Lower lobe of right lung (tissue), 2 donors: ENCODE measurements at regions not wholly inside any gene's neighbourhood (a gene's known extent, or its start where the extent isn't known, plus 50 kb on each side); places are given as distances from the start of the nearest gene placed in this dataset.

Experiments used
- ATAC-seq, 2 donors: fragments of 200-7000 bp; cut with Tn5 transposase; one replicate each; pipeline ENCODE4 v1.9.1; 2020 to 2022; ENCODE audit warnings: mild to moderate bottlenecking in 2 of 2, moderate library complexity in 2 of 2
- DNase-seq: peaks from one replicate; pipeline ENCODE4 v3.0.0-alpha.2; 2020
- H3K27ac ChIP-seq: fragments of 200-600 bp; one replicate; pipeline ENCODE4 v1.8.0; 2022
- H3K27me3 ChIP-seq: fragments of 200-600 bp; one replicate; pipeline ENCODE4 v1.8.0; 2022; ENCODE audit warnings: low read depth
- H3K36me3 ChIP-seq: fragments of 200-600 bp; one replicate; pipeline ENCODE4 v1.8.0; 2022; ENCODE audit warnings: mild to moderate bottlenecking
- H3K4me1 ChIP-seq: fragments of 200-600 bp; one replicate; pipeline ENCODE4 v1.8.0; 2022
- H3K4me3 ChIP-seq: fragments of 200-600 bp; one replicate; pipeline ENCODE4 v1.8.0; 2022; ENCODE audit warnings: mild to moderate bottlenecking
- H3K9me3 ChIP-seq: fragments of 200-600 bp; one replicate; pipeline ENCODE4 v1.8.0; 2022
- CTCF ChIP-seq: fragments of 200-600 bp; IDR thresholded peaks from one replicate; pipeline ENCODE4 v1.8.0; 2022; ENCODE audit warnings: antibody characterized with exemption, mild to moderate bottlenecking
- intact Hi-C: fragments of 100-400 bp; cut with DNase I; formaldehyde crosslinking; loops from one replicate; pipeline ENCODE4 v1.11.0; 2022
- donor health status: DM: no; HTN: yes; CAD: no; lungs with severe emphysema.

- Histone ChIP-seq H3K9me3 (no peaks in the 10 kb centered on the region), H3K4me3 (no peak overlapping the region), H3K27me3 (no peaks in the 10 kb centered on the region), H3K27ac (no peak overlapping the region), H3K4me1 (no peaks in the 10 kb centered on the region), H3K36me3 (no peaks in the 10 kb centered on the region)
- ATAC-seq (no peak), DNase-seq (no peak)
- no peak for TF ChIP-seq CTCF
- intact Hi-C loops, result no loop called here
Measured at GRCh38 chr2:198544461-198544860, 740.1 kb downstream of the PLCL1 start.

- no peak for ATAC-seq
- H3K36me3 ChIP-seq, result no peaks in the 10 kb centered on the region
- no peaks in the 10 kb centered on the region for H3K4me1 ChIP-seq
- intact Hi-C loops, result no loop called here
- no peak overlapping the region for H3K4me3 ChIP-seq
- no peak for DNase-seq
- no peak for TF ChIP-seq CTCF
- H3K27me3 ChIP-seq, result no peaks in the 10 kb centered on the region
- no peak overlapping the region for H3K27ac ChIP-seq
- no peaks in the 10 kb centered on the region for H3K9me3 ChIP-seq
Measured at GRCh38 chr2:198534756-198535155, 730.4 kb downstream of the PLCL1 start.

GRCh38 chr2:198525211-198525969 lies 721.0 kb downstream of the PLCL1 start:
- Histone ChIP-seq H3K4me1 (no peaks in the 10 kb centered on the region), H3K9me3 (no peaks in the 10 kb centered on the region), H3K36me3 (no peaks in the 10 kb centered on the region), H3K27me3 (no peaks in the 10 kb centered on the region), H3K4me3 (no peak overlapping the region), H3K27ac (no peak overlapping the region)
- no peak for DNase-seq
- ATAC-seq, result no peak
- TF ChIP-seq CTCF, result no peak
- intact Hi-C loops, result no loop called here

GRCh38 chr2:198523710-198524109 lies 719.3 kb downstream of the PLCL1 start:
- ATAC-seq (no peak), DNase-seq (no peak)
- Histone ChIP-seq H3K4me3 (no peak overlapping the region), H3K27me3 (no peaks in the 10 kb centered on the region), H3K9me3 (no peaks in the 10 kb centered on the region), H3K27ac (no peak overlapping the region), H3K36me3 (no peaks in the 10 kb centered on the region), H3K4me1 (no peaks in the 10 kb centered on the region)
- no peak for TF ChIP-seq CTCF
- intact Hi-C loops, result no loop called here

GRCh38 chr2:198518935-198519334 lies 714.5 kb downstream of the PLCL1 start:
- no peak for TF ChIP-seq CTCF
- ATAC-seq (no peak), DNase-seq (no peak)
- no peaks in the 10 kb centered on the region for H3K27me3 ChIP-seq
- H3K27ac ChIP-seq, result no peak overlapping the region
- no peak overlapping the region for H3K4me3 ChIP-seq
- no peaks in the 10 kb centered on the region for H3K9me3 ChIP-seq
- H3K36me3 ChIP-seq, result no peaks in the 10 kb centered on the region
- no peaks in the 10 kb centered on the region for H3K4me1 ChIP-seq
- intact Hi-C loops, result no loop called here
